ENCODE measurements at regions not wholly inside any gene's neighbourhood (a gene's known extent, or its start where the extent isn't known, plus 50 kb on each side); places are given as distances from the start of the nearest gene placed in this dataset.
"Not testable (repeated sequence)": the region's sequence is repeated elsewhere in the genome, so short reads cannot be mapped to it uniquely, and the experiment has no call there.

- no peak for TF ChIP-seq POLR2A (IDR thresholded peaks at IDR 0.05)
- TF ChIP-seq, protein P1, sequence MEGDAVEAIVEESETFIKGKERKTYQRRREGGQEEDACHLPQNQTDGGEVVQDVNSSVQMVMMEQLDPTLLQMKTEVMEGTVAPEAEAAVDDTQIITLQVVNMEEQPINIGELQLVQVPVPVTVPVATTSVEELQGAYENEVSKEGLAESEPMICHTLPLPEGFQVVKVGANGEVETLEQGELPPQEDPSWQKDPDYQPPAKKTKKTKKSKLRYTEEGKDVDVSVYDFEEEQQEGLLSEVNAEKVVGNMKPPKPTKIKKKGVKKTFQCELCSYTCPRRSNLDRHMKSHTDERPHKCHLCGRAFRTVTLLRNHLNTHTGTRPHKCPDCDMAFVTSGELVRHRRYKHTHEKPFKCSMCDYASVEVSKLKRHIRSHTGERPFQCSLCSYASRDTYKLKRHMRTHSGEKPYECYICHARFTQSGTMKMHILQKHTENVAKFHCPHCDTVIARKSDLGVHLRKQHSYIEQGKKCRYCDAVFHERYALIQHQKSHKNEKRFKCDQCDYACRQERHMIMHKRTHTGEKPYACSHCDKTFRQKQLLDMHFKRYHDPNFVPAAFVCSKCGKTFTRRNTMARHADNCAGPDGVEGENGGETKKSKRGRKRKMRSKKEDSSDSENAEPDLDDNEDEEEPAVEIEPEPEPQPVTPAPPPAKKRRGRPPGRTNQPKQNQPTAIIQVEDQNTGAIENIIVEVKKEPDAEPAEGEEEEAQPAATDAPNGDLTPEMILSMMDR (IDR thresholded peaks at IDR 0.05): no peak
- no peaks in the 10 kb centered on the region for H3K27me3 ChIP-seq
- WGBS, 2 donors: 77 to 87% methylated on average over 5 of the region's 5 CpGs
- no peak overlapping the region for H3K4me3 ChIP-seq
- no peaks in the 10 kb centered on the region for H3K9me3 ChIP-seq
- H3K36me3 ChIP-seq (ENCODE audit: low read depth, missing control alignments): no peaks in the 10 kb centered on the region
- no peak for DNase-seq
- no peaks in the 10 kb centered on the region for H3K4me1 ChIP-seq
- intact Hi-C loops (cut with DNase I; ENCODE audit: low total_unique reads): no loop called here
- no peak overlapping the region for H3K27ac ChIP-seq
Measured at GRCh38 chr5:20958641-20959040, 970.6 kb upstream of the CDH18 start.

GRCh38 chr5:20956134-20956533 is 968.1 kb upstream of the CDH18 start:
- intact Hi-C loops (cut with DNase I; ENCODE audit: low total_unique reads): no loop called here
- Histone ChIP-seq H3K4me1 (no peaks in the 10 kb centered on the region), H3K9me3 (no peaks in the 10 kb centered on the region), H3K27me3 (no peaks in the 10 kb centered on the region), H3K36me3 (ENCODE audit: low read depth, missing control alignments) (no peaks in the 10 kb centered on the region), H3K4me3 (no peak overlapping the region), H3K27ac (no peak overlapping the region)
- DNase-seq: no peak
- TF ChIP-seq, protein P1 (IDR thresholded peaks at IDR 0.05): no peak
- no peak for TF ChIP-seq POLR2A (IDR thresholded peaks at IDR 0.05)
- 86 to 93% methylated on average over 2 of the region's 2 CpGs for WGBS, 2 donors

GRCh38 chr5:20949636-20950035 is 961.6 kb upstream of the CDH18 start:
- WGBS, 2 donors: 38 to 50% methylated on average over 1 of the region's 1 CpG
- Histone ChIP-seq H3K4me1 (no peaks in the 10 kb centered on the region), H3K27ac (no peak overlapping the region), H3K36me3 (ENCODE audit: low read depth, missing control alignments) (no peaks in the 10 kb centered on the region), H3K4me3 (no peak overlapping the region), H3K27me3 (no peaks in the 10 kb centered on the region), H3K9me3 (no peaks in the 10 kb centered on the region)
- DNase-seq: no peak
- TF ChIP-seq, protein P1 (IDR thresholded peaks at IDR 0.05): no peak
- no peak for TF ChIP-seq POLR2A (IDR thresholded peaks at IDR 0.05)
- intact Hi-C loops (cut with DNase I; ENCODE audit: low total_unique reads): no loop called here

DNA sequence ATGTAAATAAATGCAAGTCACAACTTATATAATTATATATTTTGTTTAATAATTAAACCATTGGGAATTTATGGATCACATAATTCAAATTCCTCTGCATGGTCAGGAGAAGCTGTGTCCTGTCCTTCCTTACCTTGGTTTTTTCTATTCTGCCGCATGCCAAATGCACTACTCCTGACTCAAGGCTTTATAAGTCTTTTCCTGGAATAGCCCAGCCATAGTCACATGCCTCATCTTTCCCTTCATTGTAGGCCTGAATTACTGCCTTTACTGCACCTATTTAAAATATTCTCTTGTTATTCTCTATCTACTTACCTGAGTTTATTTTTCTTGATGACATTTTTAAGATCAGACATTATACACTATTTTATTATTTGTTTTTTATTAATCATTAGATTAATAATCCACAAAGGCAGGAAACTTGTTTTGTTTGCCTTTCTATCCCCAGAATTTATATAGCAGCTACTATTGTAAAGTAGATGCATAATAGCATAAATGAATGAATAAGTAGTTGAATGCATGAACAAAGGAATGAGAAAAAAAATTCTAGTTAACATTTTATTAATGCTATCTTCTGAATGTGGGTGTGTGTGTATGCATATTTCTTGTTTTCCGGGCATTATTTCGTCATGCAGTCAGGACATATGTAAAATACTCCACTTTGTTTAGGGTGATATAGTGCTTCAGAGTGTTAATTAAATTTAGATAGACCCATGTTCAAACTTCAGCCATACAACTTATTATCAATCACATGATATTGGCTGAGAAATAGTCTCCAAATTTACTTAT is 955.4 kb upstream of the CDH18 start:
- H3K4me3 ChIP-seq; H3K27me3 ChIP-seq; H3K27ac ChIP-seq; intact Hi-C loops (cut with DNase I; ENCODE audit: low total_unique reads); H3K9me3 ChIP-seq; H3K36me3 ChIP-seq (ENCODE audit: low read depth, missing control alignments); DNase-seq; H3K4me1 ChIP-seq: not testable (repeated sequence)
- whole genome bisulfite sequencing, 2 donors: 85 to 90% methylated on average over 3 of the region's 3 CpGs

DNA sequence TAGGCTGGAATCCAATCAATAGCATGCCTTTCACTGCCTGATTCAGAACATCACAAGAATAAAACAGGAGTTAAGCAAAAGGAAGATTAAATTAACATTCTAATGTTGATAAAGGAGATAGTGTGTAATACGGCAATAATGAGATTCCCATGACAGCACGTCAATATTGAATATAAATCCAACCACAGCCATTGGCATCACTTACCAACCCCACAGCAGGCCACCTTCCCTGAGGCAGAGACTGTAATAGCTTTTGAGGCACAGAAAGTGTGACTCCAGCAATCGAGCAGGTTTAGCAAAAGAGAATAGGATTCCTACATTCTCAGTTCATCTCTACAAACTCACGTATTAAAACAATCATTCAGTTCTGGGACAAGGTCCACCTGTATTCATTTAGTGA is 954.6 kb upstream of the CDH18 start:
- intact Hi-C loops (cut with DNase I; ENCODE audit: low total_unique reads); DNase-seq; H3K27me3 ChIP-seq; H3K4me1 ChIP-seq; H3K4me3 ChIP-seq; H3K9me3 ChIP-seq; H3K36me3 ChIP-seq (ENCODE audit: low read depth, missing control alignments); H3K27ac ChIP-seq: not testable (repeated sequence)
- WGBS, 2 donors: 84% methylated on average over 4 of the region's 4 CpGs

DNA sequence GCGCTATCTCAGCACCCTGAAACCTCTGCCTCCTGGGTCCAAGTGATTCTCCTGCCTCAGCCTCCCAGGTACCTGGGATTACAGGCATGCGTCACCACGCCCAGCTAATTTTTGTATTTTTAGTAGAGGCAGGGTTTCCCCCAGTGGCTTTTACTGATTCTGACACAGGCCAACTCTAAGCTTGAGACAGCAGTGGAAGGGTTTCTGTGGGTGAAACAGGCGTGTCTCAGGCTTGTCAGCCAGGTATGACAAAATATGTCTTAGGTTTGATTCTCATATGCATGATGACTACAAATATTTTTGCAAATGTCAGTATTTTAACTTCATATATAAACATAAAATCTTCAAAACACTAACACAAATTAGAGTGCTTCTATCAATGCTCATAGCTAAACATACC is 952.8 kb upstream of the CDH18 start:
- H3K36me3 ChIP-seq (ENCODE audit: low read depth, missing control alignments); H3K27me3 ChIP-seq; H3K27ac ChIP-seq; intact Hi-C loops (cut with DNase I; ENCODE audit: low total_unique reads); DNase-seq; H3K4me3 ChIP-seq; H3K4me1 ChIP-seq; H3K9me3 ChIP-seq: not testable (repeated sequence)
- WGBS, 2 donors: 92 to 93% methylated on average over 3 to 4 of the region's 4 CpGs

GRCh38 chr5:20890936-20891335 is 902.9 kb upstream of the CDH18 start:
- intact Hi-C loops (cut with DNase I; ENCODE audit: low total_unique reads); H3K27ac ChIP-seq; H3K4me1 ChIP-seq; H3K4me3 ChIP-seq; H3K27me3 ChIP-seq; H3K9me3 ChIP-seq; DNase-seq; H3K36me3 ChIP-seq (ENCODE audit: low read depth, missing control alignments): not testable (repeated sequence)
- 44 to 62% methylated on average over 3 to 5 of the region's 5 CpGs for WGBS, 2 donors

GRCh38 chr5:20875726-20876125 is 887.7 kb upstream of the CDH18 start:
- H3K4me3 ChIP-seq; H3K9me3 ChIP-seq; H3K4me1 ChIP-seq; intact Hi-C loops (cut with DNase I; ENCODE audit: low total_unique reads); H3K36me3 ChIP-seq (ENCODE audit: low read depth, missing control alignments); DNase-seq; H3K27me3 ChIP-seq; H3K27ac ChIP-seq: not testable (repeated sequence)

DNA sequence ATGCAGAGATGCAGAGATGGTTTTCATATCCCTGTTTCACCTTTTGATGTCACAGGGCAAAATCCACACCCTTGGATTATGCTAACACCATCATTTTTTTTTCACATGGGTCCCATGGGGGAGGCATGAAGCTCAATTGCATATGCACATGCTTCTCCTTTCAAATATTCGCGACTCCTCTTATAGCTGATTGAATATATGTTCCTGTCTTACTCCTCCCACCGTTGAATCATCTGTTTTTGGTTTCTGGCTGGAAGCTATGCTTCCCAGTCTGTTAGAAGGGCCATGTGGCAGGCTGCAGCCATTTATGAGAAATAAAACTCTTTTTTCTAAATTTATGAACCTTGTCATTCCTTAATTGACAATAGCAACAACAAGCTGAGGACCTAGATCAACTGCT is 877.9 kb upstream of the CDH18 start:
- WGBS, 2 donors: 81 to 83% methylated on average over 2 to 3 of the region's 3 CpGs
- H3K27me3 ChIP-seq; H3K4me3 ChIP-seq; DNase-seq; H3K4me1 ChIP-seq; H3K27ac ChIP-seq; H3K36me3 ChIP-seq (ENCODE audit: low read depth, missing control alignments); H3K9me3 ChIP-seq; intact Hi-C loops (cut with DNase I; ENCODE audit: low total_unique reads): not testable (repeated sequence)

Data from testis (tissue), 2 donors.